ACHN (cell line): ENCODE measurements at regions not wholly inside any gene's neighbourhood (a gene's known extent, or its start where the extent isn't known, plus 50 kb on each side); places are given as distances from the start of the nearest gene placed in this dataset.

Experiments
- DNase-seq: peaks from one replicate; pipeline ENCODE4 v3.0.0-alpha.2; 2015
- in situ Hi-C: cut with HindIII; loops from 2 replicates; pipeline ENCODE4 v1.10.0; 2017; ENCODE audit warnings: low sequenced_read_pairs, low pct_ligation_motif_present, low pct_unique_long_range_greater_than_20kb

GRCh38 chr20:8935878-8936277, 133.0 kb upstream of the PLCB4 start:
- in situ Hi-C loops = no loop called here

GRCh38 chr20:8938532-8938931, 130.4 kb upstream of the PLCB4 start:
- no peak for DNase-seq
- in situ Hi-C loops = no loop called here

More at GRCh38 chr20:8935878-8936277, 133.0 kb upstream of the PLCB4 start:
- DNase-seq = no peak

- in situ Hi-C loops = no loop called here
- DNase-seq = no peak
These were observed 128.6 kb upstream of the PLCB4 start for GRCh38 chr20:8940326-8940725.

- DNase-seq = no peak
- in situ Hi-C loops = no loop called here
These were observed 125.3 kb upstream of the PLCB4 start for GRCh38 chr20:8943631-8944030.

GRCh38 chr20:8946036-8946940, 122.6 kb upstream of the PLCB4 start:
- in situ Hi-C loops = no loop called here

GRCh38 chr20:8948442-8949020, 120.4 kb upstream of the PLCB4 start:
- in situ Hi-C loops = no loop called here
- no peak for DNase-seq

More at GRCh38 chr20:8946036-8946940, 122.6 kb upstream of the PLCB4 start:
- no peak for DNase-seq

GRCh38 chr20:8951164-8951563, 117.7 kb upstream of the PLCB4 start:
- in situ Hi-C loops = no loop called here
- no peak for DNase-seq

- DNase-seq = no peak
- in situ Hi-C loops = no loop called here
These were observed 116.2 kb upstream of the PLCB4 start for GRCh38 chr20:8952721-8953120.

GRCh38 chr20:8953300-8953699, 115.6 kb upstream of the PLCB4 start:
- in situ Hi-C loops = no loop called here
- DNase-seq = no peak

- DNase-seq = no peak
- in situ Hi-C loops = no loop called here
These were observed 108.6 kb upstream of the PLCB4 start for GRCh38 chr20:8960241-8960640.

- no peak for DNase-seq
- in situ Hi-C loops = no loop called here
These were observed 105.6 kb upstream of the PLCB4 start for GRCh38 chr20:8963330-8963729.

- in situ Hi-C loops = no loop called here
- DNase-seq = no peak
These were observed 103.8 kb upstream of the PLCB4 start for GRCh38 chr20:8964959-8965562.

GRCh38 chr20:8967641-8968245, 101.1 kb upstream of the PLCB4 start:
- in situ Hi-C loops = no loop called here

GRCh38 chr20:8969146-8969583, 99.7 kb upstream of the PLCB4 start:
- DNase-seq = no peak
- in situ Hi-C loops = no loop called here

More at GRCh38 chr20:8967641-8968245, 101.1 kb upstream of the PLCB4 start:
- no peak for DNase-seq

GRCh38 chr20:8971669-8972316, 97.1 kb upstream of the PLCB4 start:
- DNase-seq = no peak
- in situ Hi-C loops = no loop called here

- in situ Hi-C loops = no loop called here
- DNase-seq = no peak
These were observed 95.8 kb upstream of the PLCB4 start for GRCh38 chr20:8972963-8973705.

- DNase-seq = no peak
- in situ Hi-C loops = no loop called here
These were observed 94.7 kb upstream of the PLCB4 start for GRCh38 chr20:8974009-8974708.
